ENCODE measurements at regions not wholly inside any gene's neighbourhood (a gene's known extent, or its start where the extent isn't known, plus 50 kb on each side); places are given as distances from the start of the nearest gene placed in this dataset.

DNA sequence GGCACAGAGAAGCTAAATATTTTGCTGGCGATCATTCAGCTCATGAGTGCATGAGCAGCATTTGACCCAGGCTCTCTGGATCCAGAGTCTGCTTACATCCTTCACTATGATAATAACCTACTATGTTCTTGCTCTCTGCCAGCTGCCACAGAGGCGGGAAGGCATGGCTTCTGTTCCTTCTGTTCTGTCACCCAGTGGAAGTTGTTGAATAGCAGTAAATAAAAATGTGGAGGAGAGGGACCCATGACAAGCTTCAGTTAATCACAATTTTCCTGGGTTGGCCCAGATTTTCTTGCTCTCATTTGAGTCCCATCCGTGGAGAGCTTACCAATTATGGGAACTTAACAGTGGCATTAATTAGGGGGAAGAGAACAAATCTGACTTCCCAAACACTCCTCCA lies 250.1 kb upstream of the NOCT start:
- TF ChIP-seq, protein P1, sequence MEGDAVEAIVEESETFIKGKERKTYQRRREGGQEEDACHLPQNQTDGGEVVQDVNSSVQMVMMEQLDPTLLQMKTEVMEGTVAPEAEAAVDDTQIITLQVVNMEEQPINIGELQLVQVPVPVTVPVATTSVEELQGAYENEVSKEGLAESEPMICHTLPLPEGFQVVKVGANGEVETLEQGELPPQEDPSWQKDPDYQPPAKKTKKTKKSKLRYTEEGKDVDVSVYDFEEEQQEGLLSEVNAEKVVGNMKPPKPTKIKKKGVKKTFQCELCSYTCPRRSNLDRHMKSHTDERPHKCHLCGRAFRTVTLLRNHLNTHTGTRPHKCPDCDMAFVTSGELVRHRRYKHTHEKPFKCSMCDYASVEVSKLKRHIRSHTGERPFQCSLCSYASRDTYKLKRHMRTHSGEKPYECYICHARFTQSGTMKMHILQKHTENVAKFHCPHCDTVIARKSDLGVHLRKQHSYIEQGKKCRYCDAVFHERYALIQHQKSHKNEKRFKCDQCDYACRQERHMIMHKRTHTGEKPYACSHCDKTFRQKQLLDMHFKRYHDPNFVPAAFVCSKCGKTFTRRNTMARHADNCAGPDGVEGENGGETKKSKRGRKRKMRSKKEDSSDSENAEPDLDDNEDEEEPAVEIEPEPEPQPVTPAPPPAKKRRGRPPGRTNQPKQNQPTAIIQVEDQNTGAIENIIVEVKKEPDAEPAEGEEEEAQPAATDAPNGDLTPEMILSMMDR (IDR thresholded peaks at IDR 0.05; ENCODE audit: extremely low read depth in 1 of 2, insufficient read depth in 1 of 2, low read depth in 1 of 2, low read length in 2 of 2) = no peak
- TF ChIP-seq POLR2A (IDR thresholded peaks at IDR 0.05; ENCODE audit: low read depth, low read length) = no peak
- TF ChIP-seq MYC (IDR thresholded peaks at IDR 0.05; ENCODE audit: low read depth, low read length) = no peak
